Mucosa of rectum (tissue), 2 donors: ENCODE measurements at regions not wholly inside any gene's neighbourhood (a gene's known extent, or its start where the extent isn't known, plus 50 kb on each side); places are given as distances from the start of the nearest gene placed in this dataset.

Experiments used
- H3K27ac ChIP-seq, 2 donors: one replicate each; pipeline ENCODE4 v1.7.0; 2013; ENCODE audit warnings: inconsistent platforms in 2 of 2, low read depth in 2 of 2, low read length in 2 of 2
- H3K27me3 ChIP-seq, 2 donors: one replicate each; pipeline ENCODE4 v1.7.0; 2013; ENCODE audit warnings: low read length in 2 of 2; ENCODE audit not compliant: control insufficient read depth in 2 of 2, insufficient read depth in 2 of 2
- H3K36me3 ChIP-seq, 2 donors: one replicate each; pipeline ENCODE4 v1.7.0; 2013; ENCODE audit warnings: low read length in 2 of 2; ENCODE audit not compliant: control insufficient read depth in 2 of 2, insufficient read depth in 2 of 2
- H3K4me1 ChIP-seq, 2 donors: one replicate each; pipeline ENCODE4 v1.7.0; 2013; ENCODE audit warnings: low read length in 2 of 2, mild to moderate bottlenecking in 1 of 2; ENCODE audit not compliant: control insufficient read depth in 2 of 2, insufficient read depth in 2 of 2
- H3K4me3 ChIP-seq, 2 donors: one replicate each; pipeline ENCODE4 v1.7.0; 2013; ENCODE audit warnings: low read length in 2 of 2
- H3K9ac ChIP-seq, 2 donors: one replicate each; pipeline ENCODE4 v1.7.0; 2013; ENCODE audit warnings: low read length in 2 of 2, low read depth in 1 of 2, mild to moderate bottlenecking in 1 of 2
- H3K9me3 ChIP-seq, 2 donors: one replicate each; pipeline ENCODE4 v1.7.0; 2013; ENCODE audit warnings: low read length in 2 of 2; ENCODE audit not compliant: control insufficient read depth in 2 of 2
- donor health status: healthy.
- donor health status: Normal muscosa, but diverticular disease.

- no peak overlapping the region for H3K4me3 ChIP-seq
- no peaks in the 10 kb centered on the region for H3K4me1 ChIP-seq
- no peak overlapping the region for H3K27ac ChIP-seq
- H3K27me3 ChIP-seq, result no peaks in the 10 kb centered on the region
- no peak overlapping the region for H3K9ac ChIP-seq
- H3K9me3 ChIP-seq, result no peaks in the 10 kb centered on the region
- H3K36me3 ChIP-seq, result no peaks in the 10 kb centered on the region
Observed at GRCh38 chr6:9647071-9647445, 767.8 kb downstream of the TFAP2A start.

DNA sequence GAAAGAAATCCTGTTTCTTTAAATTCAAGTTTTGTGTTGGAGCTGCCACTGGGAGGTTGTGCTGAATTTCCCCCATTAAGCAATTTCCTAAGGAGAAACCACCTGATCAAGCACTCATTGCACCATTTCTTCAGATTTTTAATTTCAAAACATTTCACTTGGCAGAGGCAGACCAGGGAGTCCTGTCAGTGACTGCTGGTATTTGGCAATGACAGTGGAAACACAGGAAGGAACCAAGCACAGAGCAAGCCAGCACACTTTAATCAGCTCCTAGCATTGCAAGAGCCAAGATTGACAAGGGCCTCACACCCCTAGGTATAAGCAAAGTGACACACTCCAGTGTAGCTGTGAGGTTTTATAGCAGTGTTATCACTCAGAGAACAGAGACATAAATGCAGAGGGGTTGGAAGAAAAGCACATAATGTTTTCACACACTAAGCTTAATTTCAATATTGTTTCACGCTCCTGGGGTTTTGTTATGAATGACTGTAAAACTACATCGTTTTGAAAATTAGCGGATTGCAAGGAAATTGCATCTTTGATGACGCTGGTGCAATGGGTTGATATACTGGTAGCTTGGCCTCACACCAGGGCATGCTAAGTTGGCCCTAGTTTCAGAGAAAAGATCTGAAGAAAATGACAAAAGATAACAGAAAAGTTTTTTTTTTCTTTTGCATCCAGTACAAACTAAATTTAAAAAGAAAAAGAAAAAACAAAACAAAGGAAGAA is 768.4 kb downstream of the TFAP2A start:
- no peak overlapping the region for H3K27ac ChIP-seq
- no peaks in the 10 kb centered on the region for H3K9me3 ChIP-seq
- H3K4me1 ChIP-seq, result no peaks in the 10 kb centered on the region
- no peak overlapping the region for H3K9ac ChIP-seq
- no peaks in the 10 kb centered on the region for H3K36me3 ChIP-seq
- H3K4me3 ChIP-seq, result no peak overlapping the region
- no peaks in the 10 kb centered on the region for H3K27me3 ChIP-seq

- no peaks in the 10 kb centered on the region for H3K4me1 ChIP-seq
- H3K27ac ChIP-seq, result no peak overlapping the region
- H3K36me3 ChIP-seq, result no peaks in the 10 kb centered on the region
- no peaks in the 10 kb centered on the region for H3K9me3 ChIP-seq
- H3K9ac ChIP-seq, result no peak overlapping the region
- no peaks in the 10 kb centered on the region for H3K27me3 ChIP-seq
- H3K4me3 ChIP-seq, result no peak overlapping the region
Observed at GRCh38 chr6:9638861-9639260, 776.0 kb downstream of the TFAP2A start.

DNA sequence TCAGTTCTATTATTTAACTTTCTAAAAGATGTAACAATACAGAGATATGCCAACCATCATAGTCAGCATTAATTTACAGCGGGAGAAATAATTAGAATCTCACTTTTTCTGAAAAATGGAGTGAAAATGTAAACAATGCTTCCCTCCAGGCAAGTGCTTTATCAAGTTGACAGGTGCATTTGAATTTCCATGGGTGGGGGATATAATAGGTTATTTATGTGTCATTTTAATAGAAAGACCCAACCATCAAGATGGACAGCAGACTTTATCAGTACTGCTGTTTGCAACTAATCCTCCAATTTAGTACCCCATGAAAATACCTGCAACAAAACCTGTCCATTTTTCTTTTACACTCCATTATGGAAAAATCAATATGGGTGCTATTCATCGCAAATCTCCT is 780.1 kb downstream of the TFAP2A start:
- Histone ChIP-seq H3K4me3 (no peak overlapping the region), H3K9ac (no peak overlapping the region), H3K27me3 (no peaks in the 10 kb centered on the region), H3K4me1 (no peaks in the 10 kb centered on the region), H3K27ac (no peak overlapping the region), H3K9me3 (no peaks in the 10 kb centered on the region), H3K36me3 (no peaks in the 10 kb centered on the region)

GRCh38 chr6:9632026-9632425 is 782.8 kb downstream of the TFAP2A start:
- Histone ChIP-seq H3K9ac (no peak overlapping the region), H3K4me3 (no peak overlapping the region), H3K9me3 (no peaks in the 10 kb centered on the region), H3K27me3 (no peaks in the 10 kb centered on the region), H3K4me1 (no peaks in the 10 kb centered on the region), H3K36me3 (no peaks in the 10 kb centered on the region), H3K27ac (no peak overlapping the region)

DNA sequence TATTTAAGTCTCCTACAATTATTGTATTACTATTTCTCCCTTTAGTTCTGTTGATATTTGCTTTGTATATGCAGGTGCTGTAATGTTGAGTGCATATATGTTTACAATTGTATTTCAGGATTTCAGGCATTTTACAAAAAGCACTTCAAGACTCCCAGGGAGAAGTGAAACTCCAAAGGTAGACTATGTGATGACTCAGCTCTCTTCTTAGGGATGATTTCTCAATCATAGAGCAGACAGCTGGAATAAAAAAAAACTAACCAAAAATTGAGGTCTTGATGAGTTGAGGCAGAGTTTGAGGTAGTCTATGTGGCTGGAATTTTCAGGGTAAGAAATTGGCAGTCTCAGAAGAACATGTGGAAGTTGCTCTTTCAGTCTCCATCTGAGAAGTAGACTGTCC is 786.1 kb downstream of the TFAP2A start:
- Histone ChIP-seq H3K27ac (no peak overlapping the region), H3K36me3 (no peaks in the 10 kb centered on the region), H3K4me3 (no peak overlapping the region), H3K9ac (no peak overlapping the region), H3K4me1 (no peaks in the 10 kb centered on the region), H3K9me3 (no peaks in the 10 kb centered on the region), H3K27me3 (no peaks in the 10 kb centered on the region)

- H3K27me3 ChIP-seq, result no peaks in the 10 kb centered on the region
- H3K4me1 ChIP-seq, result no peaks in the 10 kb centered on the region
- no peaks in the 10 kb centered on the region for H3K9me3 ChIP-seq
- H3K27ac ChIP-seq, result no peak overlapping the region
- H3K4me3 ChIP-seq, result no peak overlapping the region
- H3K9ac ChIP-seq, result no peak overlapping the region
- no peaks in the 10 kb centered on the region for H3K36me3 ChIP-seq
Observed at GRCh38 chr6:9627916-9628315, 787.0 kb downstream of the TFAP2A start.

DNA sequence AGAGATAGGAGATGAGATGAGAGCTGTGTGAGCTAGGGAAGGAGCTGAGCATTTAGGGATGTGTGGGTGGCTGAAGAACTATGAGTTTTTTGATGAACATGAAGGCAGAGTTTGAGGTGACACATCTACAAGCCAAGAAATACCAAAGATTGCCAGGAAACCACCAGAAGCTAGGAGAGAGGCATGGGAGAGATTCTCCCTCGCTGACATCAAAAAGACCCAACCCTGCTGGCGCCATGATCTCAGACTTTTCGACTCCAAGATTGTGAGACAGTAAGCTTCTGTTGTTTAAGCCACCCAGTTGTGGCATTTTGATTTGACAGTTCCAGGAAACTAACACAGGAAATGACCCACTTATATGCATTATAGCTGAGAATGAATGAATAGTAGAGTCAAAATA is 790.9 kb downstream of the TFAP2A start:
- Histone ChIP-seq H3K4me3 (no peak overlapping the region), H3K27me3 (no peaks in the 10 kb centered on the region), H3K9me3 (no peaks in the 10 kb centered on the region)

GRCh38 chr6:9623228-9623832 is 791.5 kb downstream of the TFAP2A start:
- no peaks in the 10 kb centered on the region for H3K36me3 ChIP-seq
- H3K27ac ChIP-seq, result no peak overlapping the region
- no peaks in the 10 kb centered on the region for H3K9me3 ChIP-seq

More for the DNA sequence above, 790.9 kb downstream of the TFAP2A start:
- Histone ChIP-seq H3K36me3 (no peaks in the 10 kb centered on the region), H3K27ac (no peak overlapping the region), H3K9ac (no peak overlapping the region), H3K4me1 (no peaks in the 10 kb centered on the region)

GRCh38 chr6:9621276-9621675 is 793.6 kb downstream of the TFAP2A start:
- no peak overlapping the region for H3K4me3 ChIP-seq
- H3K27me3 ChIP-seq, result no peaks in the 10 kb centered on the region
- H3K4me1 ChIP-seq, result no peaks in the 10 kb centered on the region
- no peak overlapping the region for H3K9ac ChIP-seq
- H3K27ac ChIP-seq, result no peak overlapping the region
- no peaks in the 10 kb centered on the region for H3K9me3 ChIP-seq
- H3K36me3 ChIP-seq, result no peaks in the 10 kb centered on the region

More at GRCh38 chr6:9623228-9623832, 791.5 kb downstream of the TFAP2A start:
- Histone ChIP-seq H3K27me3 (no peaks in the 10 kb centered on the region), H3K4me3 (no peak overlapping the region), H3K4me1 (no peaks in the 10 kb centered on the region), H3K9ac (no peak overlapping the region)
